Lower leg skin (tissue), 4 donors: ENCODE measurements at regions not wholly inside any gene's neighbourhood (a gene's known extent, or its start where the extent isn't known, plus 50 kb on each side); places are given as distances from the start of the nearest gene placed in this dataset.

Experiments used
- DNase-seq, 2 donors: peaks; one replicate each; pipeline ENCODE4 v3.0.0-alpha.2; 2019; ENCODE audit warnings: low spot score in 2 of 2
- H3K4me3 ChIP-seq: fragments of 200-600 bp; sonication (generic); 2 replicates; pipeline ENCODE4 v1.5.1; 2017; ENCODE audit warnings: mild to moderate bottlenecking, low read depth; ENCODE audit not compliant: poor library complexity, severe bottlenecking
- CTCF ChIP-seq, 3 donors: fragments of 450-650 bp; IDR thresholded peaks; one replicate each; pipeline ENCODE4 v1.5.1; 2016; ENCODE audit warnings: antibody characterized with exemption in 3 of 3, mild to moderate bottlenecking in 3 of 3, moderate library complexity in 2 of 3
- POLR2A ChIP-seq, 2 donors: fragments of 450-650 bp; IDR thresholded peaks; one replicate each; pipeline ENCODE4 v1.6.1; 2016 to 2017; ENCODE audit warnings: antibody characterized with exemption in 2 of 2, mild to moderate bottlenecking in 1 of 2, moderate library complexity in 1 of 2
- WGBS, 2 donors: methylation state at CpG; one replicate each; pipeline ENCODE4 v1.1.5; 2018; 5-methylcytosine and 5-hydroxymethylcytosine counted together
- intact Hi-C: fragments of 100-400 bp; cut with DNase I; formaldehyde crosslinking; loops from one replicate; pipeline ENCODE4 v1.15.0; 2023; ENCODE audit warnings: low total_unique reads

GRCh38 chr1:95509989-95510388 lies 276.0 kb downstream of the RWDD3 start:
- H3K4me3 ChIP-seq: no peak overlapping the region
- intact Hi-C loops: no loop called here
- TF ChIP-seq CTCF (IDR thresholded peaks at IDR 0.05): no peak
- no peak for TF ChIP-seq POLR2A (IDR thresholded peaks at IDR 0.05)
- no peak for DNase-seq
- 48 to 61% methylated on average over 8 of the region's 8 CpGs for WGBS, 2 donors

GRCh38 chr1:95512925-95513324 lies 278.9 kb downstream of the RWDD3 start:
- WGBS, 2 donors: 29 to 49% methylated on average over 1 of the region's 1 CpG
- H3K4me3 ChIP-seq: no peak overlapping the region
- TF ChIP-seq CTCF (IDR thresholded peaks at IDR 0.05) (no peak), POLR2A (IDR thresholded peaks at IDR 0.05) (no peak)
- DNase-seq: no peak
- intact Hi-C loops: no loop called here

GRCh38 chr1:95517506-95517905 lies 283.5 kb downstream of the RWDD3 start:
- TF ChIP-seq POLR2A (IDR thresholded peaks at IDR 0.05) (no peak), CTCF (IDR thresholded peaks at IDR 0.05) (no peak)
- no peak for DNase-seq
- 73 to 74% methylated on average over 1 of the region's 1 CpG for WGBS, 2 donors
- H3K4me3 ChIP-seq: no peak overlapping the region
- intact Hi-C loops: no loop called here

GRCh38 chr1:95518310-95518709 lies 284.3 kb downstream of the RWDD3 start:
- no peak for DNase-seq
- intact Hi-C loops: no loop called here
- TF ChIP-seq POLR2A (IDR thresholded peaks at IDR 0.05) (no peak), CTCF (IDR thresholded peaks at IDR 0.05) (no peak)
- H3K4me3 ChIP-seq: no peak overlapping the region
- 0 to 14% methylated on average over 1 of the region's 1 CpG for WGBS, 2 donors

GRCh38 chr1:95520390-95520789 lies 286.4 kb downstream of the RWDD3 start:
- WGBS, 2 donors: 76 to 81% methylated on average over 2 of the region's 2 CpGs
- no peak for DNase-seq
- intact Hi-C loops: no loop called here
- H3K4me3 ChIP-seq: no peak overlapping the region
- TF ChIP-seq POLR2A (IDR thresholded peaks at IDR 0.05) (no peak), CTCF (IDR thresholded peaks at IDR 0.05) (no peak)

- TF ChIP-seq POLR2A (IDR thresholded peaks at IDR 0.05) (no peak), CTCF (IDR thresholded peaks at IDR 0.05) (no peak)
- intact Hi-C loops: no loop called here
- H3K4me3 ChIP-seq: no peak overlapping the region
- DNase-seq: no peak
- 46 to 61% methylated on average over 1 of the region's 1 CpG for WGBS, 2 donors
Measured at GRCh38 chr1:95532335-95532734, 298.3 kb downstream of the RWDD3 start.
